Activated CD4-positive, alpha-beta memory T cell treated with anti-CD3 and anti-CD28 coated beads, Interleukin-2, amount 10 ng/mL, durations not matched to agents 7 days and 5 days (primary cell): ENCODE measurements at regions not wholly inside any gene's neighbourhood (a gene's known extent, or its start where the extent isn't known, plus 50 kb on each side); places are given as distances from the start of the nearest gene placed in this dataset.

Experiments used
- CTCF ChIA-PET: fragments of 350-600 bp; sonication (Branson Sonifier 250); formaldehyde crosslinking; loops from one replicate; lab custom pipeline; 2021; ENCODE audit warnings: antibody characterized with exemption, inconsistent platforms; lab: Charles Lee
- POLR2A ChIA-PET: fragments of 350-600 bp; sonication (Branson Sonifier 250); formaldehyde crosslinking; loops from one replicate; lab custom pipeline; 2021; ENCODE audit warnings: antibody characterized with exemption; lab: Charles Lee
- DNase-seq: peaks from one replicate; pipeline ENCODE4 v3.0.0-alpha.2; 2020
- H3K27ac Mint-ChIP-seq: one replicate; pipeline ENCODE4 v1.8.0; 2021; ENCODE audit warnings: mild to moderate bottlenecking, mixed read lengths
- H3K27me3 Mint-ChIP-seq: one replicate; pipeline ENCODE4 v1.8.0; 2021; ENCODE audit warnings: mixed read lengths
- H3K36me3 Mint-ChIP-seq: one replicate; pipeline ENCODE4 v1.8.0; 2021; ENCODE audit warnings: low read depth, mixed read lengths
- H3K4me1 Mint-ChIP-seq: one replicate; pipeline ENCODE4 v1.8.0; 2021; ENCODE audit warnings: mixed read lengths
- H3K4me3 Mint-ChIP-seq: one replicate; pipeline ENCODE4 v1.8.0; 2021; ENCODE audit warnings: mild to moderate bottlenecking, mixed read lengths
- H3K9me3 Mint-ChIP-seq: one replicate; pipeline ENCODE4 v1.8.0; 2021; ENCODE audit warnings: mixed read lengths

DNA sequence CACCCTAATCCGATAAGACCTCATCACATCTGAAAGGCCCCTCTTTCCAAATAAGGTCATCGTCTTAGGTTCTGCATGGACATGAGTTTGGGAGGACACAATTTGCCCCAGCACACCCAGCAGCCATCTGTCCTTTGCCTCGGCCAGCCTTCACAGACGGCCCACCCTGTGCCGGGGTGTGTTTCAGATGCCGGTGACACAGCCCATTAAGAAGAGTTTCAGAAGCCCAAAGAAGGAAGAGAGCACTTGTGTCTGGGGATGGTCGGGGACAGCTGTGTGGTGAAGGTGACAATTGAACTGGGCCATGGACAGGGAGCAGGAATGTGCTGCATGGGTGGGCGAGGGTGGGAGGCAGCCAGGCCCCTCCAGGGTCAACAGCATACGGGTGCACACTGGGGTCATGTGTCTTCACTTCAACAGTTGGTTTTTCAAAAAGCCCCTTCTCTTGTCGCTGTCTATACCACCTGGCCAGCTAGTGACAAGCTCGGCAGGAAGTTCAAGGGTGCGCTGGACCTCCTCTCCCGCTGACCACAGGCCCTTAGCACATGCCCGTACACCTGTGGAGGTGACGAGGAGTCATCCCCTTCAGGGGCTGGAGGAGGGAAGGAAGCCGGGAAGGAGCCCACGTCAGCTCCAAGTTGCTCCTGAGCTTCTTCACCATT, 183.1 kb downstream of the C16orf95 start:
- POLR2A ChIA-PET, result no interaction called here
- no peak for DNase-seq
- H3K4me3 Mint-ChIP-seq, result no peak overlapping the region
- H3K27me3 Mint-ChIP-seq, result peaks cover under 1% of the 10 kb centered on the region
- CTCF ChIA-PET, result no interaction called here
- peaks cover 2% of the 10 kb centered on the region for H3K9me3 Mint-ChIP-seq
- no peak overlapping the region for H3K27ac Mint-ChIP-seq
- no peaks in the 10 kb centered on the region for H3K36me3 Mint-ChIP-seq
- no peaks in the 10 kb centered on the region for H3K4me1 Mint-ChIP-seq

DNA sequence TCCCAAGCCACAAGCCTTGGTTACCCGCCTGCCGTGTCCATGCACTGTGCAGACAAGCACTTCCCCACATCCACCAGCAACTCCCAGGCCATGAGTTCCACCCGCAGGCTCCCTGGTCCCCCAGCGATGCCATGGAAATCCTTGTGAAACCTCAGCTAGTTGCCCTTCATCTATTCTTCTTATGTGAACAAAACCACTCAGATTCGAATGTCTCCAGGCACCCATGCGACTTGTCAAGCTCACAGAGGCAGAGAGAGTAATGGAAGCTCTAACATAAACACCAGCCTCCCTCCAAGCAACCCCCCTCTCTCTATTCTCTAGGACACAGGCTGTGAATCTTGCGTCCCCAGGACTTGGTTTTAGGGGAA, 182.6 kb downstream of the C16orf95 start:
- peaks cover 2% of the 10 kb centered on the region for H3K9me3 Mint-ChIP-seq
- DNase-seq, result no peak
- ChIA-PET CTCF (no interaction called here), POLR2A (no interaction called here)
- no peaks in the 10 kb centered on the region for H3K36me3 Mint-ChIP-seq
- no peak overlapping the region for H3K4me3 Mint-ChIP-seq
- no peaks in the 10 kb centered on the region for H3K27me3 Mint-ChIP-seq
- no peaks in the 10 kb centered on the region for H3K4me1 Mint-ChIP-seq
- H3K27ac Mint-ChIP-seq, result no peak overlapping the region

DNA sequence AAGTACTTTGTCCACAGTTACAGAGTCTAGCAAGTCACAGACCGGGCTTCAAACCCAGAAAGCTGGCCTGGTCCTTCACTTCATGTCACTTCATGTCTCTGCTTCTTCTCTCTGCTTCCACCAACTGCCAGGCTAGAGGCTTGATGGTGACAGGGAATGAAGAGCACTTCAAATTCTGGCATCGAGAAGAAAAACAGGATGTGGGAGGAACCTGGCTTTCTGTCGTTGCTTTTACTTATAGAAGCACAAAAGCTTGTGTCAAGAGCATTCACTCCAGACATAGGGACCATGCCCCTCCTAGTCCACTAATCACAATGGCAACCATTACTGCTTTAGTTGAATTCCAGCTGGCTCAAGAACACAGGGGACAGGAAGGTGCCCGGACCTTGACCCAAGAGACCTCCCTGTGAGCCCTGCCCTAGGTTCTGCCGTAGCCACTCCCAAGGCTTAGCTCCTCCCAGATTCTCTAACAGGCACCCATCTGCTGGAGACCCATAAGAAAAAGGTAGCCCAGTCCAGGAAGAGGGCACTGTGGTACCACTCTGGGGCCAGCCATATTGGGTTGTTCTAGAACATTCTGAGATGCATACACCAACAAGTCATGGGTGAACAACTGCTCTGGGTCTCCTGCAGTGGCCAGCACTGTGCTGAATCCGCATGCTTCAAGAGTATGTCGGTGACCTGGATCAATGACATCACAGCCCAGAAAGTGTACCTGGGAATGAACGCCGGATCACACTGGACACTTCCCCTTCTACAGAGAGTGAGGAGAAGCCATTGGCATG, 181.8 kb downstream of the C16orf95 start:
- Mint-ChIP-seq H3K4me1 (no peaks in the 10 kb centered on the region), H3K27me3 (no peaks in the 10 kb centered on the region)

DNA sequence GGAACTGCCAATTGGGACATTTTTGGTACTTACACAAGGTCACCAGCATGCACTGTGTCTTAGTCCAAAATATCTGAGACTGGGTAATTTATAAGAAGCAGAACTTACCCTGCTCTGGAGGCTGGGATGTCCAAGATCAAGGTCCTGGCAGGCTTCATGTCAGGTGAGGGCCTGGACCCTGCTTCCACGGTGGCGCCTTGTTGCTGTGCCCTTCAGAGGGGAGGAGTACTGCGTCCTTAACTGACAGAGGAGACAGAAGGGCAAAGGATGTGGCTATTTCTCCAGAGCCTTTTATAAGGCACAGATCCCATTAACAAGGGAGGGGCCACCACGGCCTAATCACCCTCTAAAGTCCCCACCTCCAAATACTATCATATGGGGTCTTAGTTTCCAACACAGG, 178.9 kb downstream of the C16orf95 start:
- H3K4me1 Mint-ChIP-seq, result no peaks in the 10 kb centered on the region
- ChIA-PET POLR2A (no interaction called here), CTCF (interaction anchor here (1.3 kb wide), 1 partner anchor 75 kb away, joined by 4 read pairs; no protein-coding TSS in a partner anchor)

More for the DNA sequence above, 181.8 kb downstream of the C16orf95 start:
- peaks cover 2% of the 10 kb centered on the region for H3K9me3 Mint-ChIP-seq
- H3K36me3 Mint-ChIP-seq, result no peaks in the 10 kb centered on the region
- ChIA-PET POLR2A (no interaction called here), CTCF (no interaction called here)
- H3K27ac Mint-ChIP-seq, result no peak overlapping the region
- no peak overlapping the region for H3K4me3 Mint-ChIP-seq
- no peak for DNase-seq

GRCh38 chr16:87138738-87139267, 178.4 kb downstream of the C16orf95 start:
- Mint-ChIP-seq H3K4me1 (no peaks in the 10 kb centered on the region), H3K27ac (no peak overlapping the region), H3K9me3 (peaks cover 2% of the 10 kb centered on the region), H3K36me3 (no peaks in the 10 kb centered on the region), H3K4me3 (no peak overlapping the region), H3K27me3 (no peaks in the 10 kb centered on the region)
- POLR2A ChIA-PET, result no interaction called here
- no peak for DNase-seq
- CTCF ChIA-PET, result interaction anchor here (1.3 kb wide), 1 partner anchor 76 kb away, joined by 4 read pairs; no protein-coding TSS in a partner anchor

More for the DNA sequence above, 178.9 kb downstream of the C16orf95 start:
- Mint-ChIP-seq H3K27me3 (no peaks in the 10 kb centered on the region), H3K36me3 (no peaks in the 10 kb centered on the region), H3K4me3 (no peak overlapping the region), H3K27ac (no peak overlapping the region), H3K9me3 (peaks cover 2% of the 10 kb centered on the region)
- DNase-seq, result no peak

DNA sequence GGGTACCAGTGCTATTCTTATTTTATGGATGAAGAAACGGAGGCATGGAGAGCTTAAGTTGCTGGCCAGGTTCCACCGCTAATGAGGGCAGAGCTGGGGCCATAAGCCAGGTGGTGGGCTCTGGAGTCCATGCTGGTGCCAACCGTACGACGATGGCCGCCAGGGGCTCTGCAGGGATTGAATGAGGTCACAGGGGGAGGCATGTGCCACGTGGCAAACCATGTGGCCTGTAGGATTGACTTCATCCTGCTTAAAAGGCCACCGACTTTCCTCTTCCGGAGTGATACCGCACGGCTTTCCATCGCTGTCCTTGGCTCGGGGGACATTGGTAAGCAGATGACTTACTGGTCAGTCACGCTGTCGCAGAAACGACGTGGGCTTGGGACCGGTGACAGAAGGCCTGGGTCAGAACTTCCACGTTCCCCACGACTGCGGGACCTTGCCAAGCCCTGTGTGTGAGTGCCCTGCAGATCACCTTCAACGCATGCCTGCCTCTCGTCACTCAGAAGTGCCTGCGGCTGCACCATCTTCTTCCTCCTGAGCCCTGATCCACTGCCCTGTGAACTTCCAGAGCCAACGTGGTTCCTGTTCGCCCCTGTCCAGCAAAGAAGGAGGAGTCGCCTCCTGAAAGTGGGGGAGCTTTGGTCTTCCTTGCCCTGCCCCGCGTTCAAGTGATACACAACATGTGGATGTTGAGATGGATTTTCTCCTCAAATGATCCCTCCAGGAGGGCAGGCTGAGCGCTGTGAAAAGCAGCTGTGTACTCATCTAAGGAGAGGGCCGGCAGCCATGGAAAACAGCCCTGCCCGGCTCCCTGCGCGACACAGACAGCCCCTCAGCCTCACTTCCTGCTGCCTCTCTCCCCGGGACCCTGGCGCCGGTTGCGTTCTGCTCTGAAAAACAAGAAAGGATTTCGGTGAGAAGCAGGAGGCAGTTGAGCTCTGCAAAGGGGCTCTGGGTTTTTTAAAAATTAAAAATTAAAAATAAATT, 176.7 kb downstream of the C16orf95 start:
- ChIA-PET CTCF (no interaction called here), POLR2A (no interaction called here)
- no peaks in the 10 kb centered on the region for H3K27me3 Mint-ChIP-seq
- no peaks in the 10 kb centered on the region for H3K4me1 Mint-ChIP-seq
- H3K36me3 Mint-ChIP-seq, result no peaks in the 10 kb centered on the region
- DNase-seq, result no peak
- H3K27ac Mint-ChIP-seq, result no peak overlapping the region
- H3K9me3 Mint-ChIP-seq, result peaks cover 2% of the 10 kb centered on the region
- H3K4me3 Mint-ChIP-seq, result no peak overlapping the region

GRCh38 chr16:87141402-87141801, 175.8 kb downstream of the C16orf95 start:
- POLR2A ChIA-PET, result no interaction called here
- CTCF ChIA-PET, result no interaction called here
- H3K9me3 Mint-ChIP-seq, result no peaks in the 10 kb centered on the region

DNA sequence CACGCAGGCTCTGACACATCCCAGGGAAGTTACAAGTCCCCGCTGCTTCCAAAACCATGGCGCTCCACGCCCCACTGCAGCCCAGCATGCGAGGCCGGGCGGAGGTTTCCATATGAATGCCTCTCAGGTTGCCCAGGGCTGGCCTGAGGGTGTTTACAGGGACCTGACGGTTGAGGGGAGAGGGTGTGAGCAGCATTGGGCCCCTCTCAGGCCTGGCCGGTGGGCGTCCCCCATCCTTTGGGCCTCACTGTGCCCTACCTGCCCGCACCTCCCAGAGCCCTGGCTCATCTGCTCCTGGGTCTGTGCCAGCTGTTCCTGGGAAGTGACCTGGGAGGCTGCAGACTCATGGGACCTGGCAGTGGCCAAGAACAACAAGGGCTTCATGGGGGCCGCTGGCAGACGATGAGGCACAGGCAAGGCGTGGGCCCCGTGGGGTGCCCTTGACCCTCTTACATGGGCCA, 173.5 kb downstream of the C16orf95 start:
- Mint-ChIP-seq H3K4me3 (no peak overlapping the region), H3K36me3 (no peaks in the 10 kb centered on the region), H3K27me3 (no peaks in the 10 kb centered on the region), H3K9me3 (peaks cover 3% of the 10 kb centered on the region), H3K27ac (no peak overlapping the region), H3K4me1 (no peaks in the 10 kb centered on the region)
- no peak for DNase-seq
- ChIA-PET POLR2A (no interaction called here), CTCF (no interaction called here)

More at GRCh38 chr16:87141402-87141801, 175.8 kb downstream of the C16orf95 start:
- DNase-seq, result no peak
- Mint-ChIP-seq H3K4me3 (no peak overlapping the region), H3K4me1 (no peaks in the 10 kb centered on the region), H3K36me3 (no peaks in the 10 kb centered on the region), H3K27ac (no peak overlapping the region), H3K27me3 (no peaks in the 10 kb centered on the region)

DNA sequence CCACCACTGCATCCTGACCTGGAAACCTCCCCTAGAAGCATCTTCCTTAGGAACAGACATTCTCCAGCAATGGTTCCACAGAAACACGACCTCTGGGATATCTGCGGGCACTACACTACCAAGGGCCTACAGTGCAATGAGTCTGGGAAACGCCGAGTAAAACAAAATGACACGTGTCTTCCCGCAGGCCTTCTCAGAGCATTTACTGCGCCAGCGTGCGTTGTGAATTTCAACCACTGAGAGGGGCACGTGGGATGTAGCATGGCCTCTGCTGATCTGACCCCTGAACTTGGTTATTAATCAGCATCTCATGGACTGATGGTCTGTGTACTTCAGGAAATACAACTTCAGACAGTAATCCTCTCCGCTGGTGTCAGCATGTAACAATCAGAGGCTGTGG, 173.0 kb downstream of the C16orf95 start:
- H3K27me3 Mint-ChIP-seq, result no peaks in the 10 kb centered on the region
- peaks cover 2% of the 10 kb centered on the region for H3K36me3 Mint-ChIP-seq
- H3K4me1 Mint-ChIP-seq, result no peaks in the 10 kb centered on the region
- CTCF ChIA-PET, result no interaction called here
- no peak overlapping the region for H3K27ac Mint-ChIP-seq
- no peak overlapping the region for H3K4me3 Mint-ChIP-seq
- POLR2A ChIA-PET, result no interaction called here
- DNase-seq, result no peak
- peaks cover 6% of the 10 kb centered on the region for H3K9me3 Mint-ChIP-seq

GRCh38 chr16:87145181-87146176, 171.7 kb downstream of the C16orf95 start:
- no peaks in the 10 kb centered on the region for H3K4me1 Mint-ChIP-seq
- no peak overlapping the region for H3K27ac Mint-ChIP-seq
- H3K4me3 Mint-ChIP-seq, result no peak overlapping the region
- CTCF ChIA-PET, result interaction anchor here (0.6 kb wide), 1 partner anchor 583 kb away, joined by 3 read pairs; no protein-coding TSS in a partner anchor
- POLR2A ChIA-PET, result no interaction called here
- H3K36me3 Mint-ChIP-seq, result peaks cover 2% of the 10 kb centered on the region
- H3K9me3 Mint-ChIP-seq, result peaks cover 6% of the 10 kb centered on the region
- no peaks in the 10 kb centered on the region for H3K27me3 Mint-ChIP-seq
- DNase-seq, result no peak

- no peaks in the 10 kb centered on the region for H3K27me3 Mint-ChIP-seq
- DNase-seq, result no peak
- CTCF ChIA-PET, result no interaction called here
- H3K4me1 Mint-ChIP-seq, result no peaks in the 10 kb centered on the region
- peaks cover 2% of the 10 kb centered on the region for H3K36me3 Mint-ChIP-seq
- no peak overlapping the region for H3K4me3 Mint-ChIP-seq
- H3K27ac Mint-ChIP-seq, result no peak overlapping the region
- peaks cover 9% of the 10 kb centered on the region for H3K9me3 Mint-ChIP-seq
- POLR2A ChIA-PET, result no interaction called here
Measured at GRCh38 chr16:87146676-87147075, 170.5 kb downstream of the C16orf95 start.

DNA sequence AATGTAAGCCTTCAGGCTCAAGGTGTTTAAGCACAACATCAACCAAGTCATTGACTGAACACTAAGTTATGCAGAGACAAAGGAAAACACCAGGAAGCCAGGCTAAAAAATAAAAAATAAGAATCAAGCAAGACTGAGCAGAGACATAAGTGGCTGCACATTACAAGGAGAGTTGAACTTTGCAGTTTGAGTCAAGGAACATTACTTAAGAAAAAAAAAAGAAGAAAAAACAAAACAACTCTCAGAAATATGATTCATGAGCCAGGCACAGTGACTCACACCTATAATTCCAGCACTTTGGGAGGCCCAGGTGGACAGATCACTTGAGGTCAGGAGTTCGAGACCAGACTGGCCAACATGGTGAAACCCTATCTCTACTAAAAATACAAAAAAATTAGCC, 168.1 kb downstream of the C16orf95 start:
- CTCF ChIA-PET, result no interaction called here
- POLR2A ChIA-PET, result no interaction called here
- Mint-ChIP-seq H3K9me3 (peaks cover 11% of the 10 kb centered on the region), H3K4me3 (no peak overlapping the region), H3K36me3 (peaks cover 2% of the 10 kb centered on the region), H3K27ac (no peak overlapping the region), H3K27me3 (no peaks in the 10 kb centered on the region), H3K4me1 (no peaks in the 10 kb centered on the region)
- DNase-seq, result no peak
